H9 (cell line): ENCODE measurements at regions not wholly inside any gene's neighbourhood (a gene's known extent, or its start where the extent isn't known, plus 50 kb on each side); places are given as distances from the start of the nearest gene placed in this dataset.

Source experiments
- DNase-seq: peaks from one replicate; pipeline ENCODE4 v3.0.0-alpha.2; 2017
- H2AFZ ChIP-seq: one replicate; pipeline ENCODE4 v1.6.1; 2013; ENCODE audit warnings: mild to moderate bottlenecking, low read length, control low read depth, moderate library complexity
- H2AK5ac ChIP-seq: 2 replicates; pipeline ENCODE4 v1.6.1; 2013; ENCODE audit warnings: low read length, control low read depth, mixed read lengths; ENCODE audit not compliant: insufficient read length
- H2BK120ac ChIP-seq: one replicate; pipeline ENCODE4 v1.6.1; 2013; ENCODE audit warnings: low read depth, mild to moderate bottlenecking, low read length, control low read depth, inconsistent platforms; ENCODE audit not compliant: poor library complexity, severe bottlenecking
- H2BK12ac ChIP-seq: 2 replicates; pipeline ENCODE4 v1.6.1; 2013; ENCODE audit warnings: low read length, control low read depth, mixed read lengths, low read depth; ENCODE audit not compliant: insufficient read length
- H2BK15ac ChIP-seq: 2 replicates; pipeline ENCODE4 v1.6.1; 2013; ENCODE audit warnings: low read depth, low read length, control low read depth
- H2BK20ac ChIP-seq: one replicate; pipeline ENCODE4 v1.6.1; 2013; ENCODE audit warnings: low read depth, mild to moderate bottlenecking, low read length, control low read depth, inconsistent platforms; ENCODE audit not compliant: poor library complexity, severe bottlenecking
- H2BK5ac ChIP-seq: 2 replicates; pipeline ENCODE4 v1.6.1; 2013; ENCODE audit warnings: low read length, control low read depth, mixed read lengths; ENCODE audit not compliant: insufficient read length
- H3K14ac ChIP-seq: 2 replicates; pipeline ENCODE4 v1.6.1; 2013; ENCODE audit warnings: low read length, control low read depth; ENCODE audit not compliant: insufficient read depth
- H3K18ac ChIP-seq: 2 replicates; pipeline ENCODE4 v1.6.1; 2013; ENCODE audit warnings: low read depth, mild to moderate bottlenecking, mixed read lengths, low read length, control low read depth; ENCODE audit not compliant: insufficient read length
- H3K23ac ChIP-seq: 2 replicates; pipeline ENCODE4 v1.6.1; 2013; ENCODE audit warnings: low read length, control low read depth, mixed read lengths, low read depth; ENCODE audit not compliant: insufficient read length
- H3K23me2 ChIP-seq: 2 replicates; pipeline ENCODE4 v1.6.1; 2013; ENCODE audit warnings: low read depth, mild to moderate bottlenecking, mixed read lengths, low read length, control low read depth; ENCODE audit not compliant: insufficient read length, poor library complexity, severe bottlenecking
- H3K27ac ChIP-seq: 2 replicates; pipeline ENCODE4 v1.5.1; 2013; ENCODE audit warnings: low read length, control low read depth, mixed read lengths, low read depth; ENCODE audit not compliant: insufficient read length
- H3K27me3 ChIP-seq: 2 replicates; pipeline ENCODE4 v1.6.1; 2013; ENCODE audit warnings: low read length, control low read depth, inconsistent platforms; ENCODE audit not compliant: insufficient read depth
- H3K4ac ChIP-seq: 2 replicates; pipeline ENCODE4 v1.6.1; 2013; ENCODE audit warnings: low read depth, mild to moderate bottlenecking, control low read depth, inconsistent platforms, low read length, moderate library complexity
- H3K4me1 ChIP-seq: 2 replicates; pipeline ENCODE4 v1.6.1; 2013; ENCODE audit warnings: low read length, control low read depth, inconsistent platforms; ENCODE audit not compliant: insufficient read depth
- H3K4me2 ChIP-seq: 2 replicates; pipeline ENCODE4 v1.6.1; 2013; ENCODE audit warnings: low read length, control low read depth, mixed read lengths; ENCODE audit not compliant: insufficient read length, insufficient read depth
- H3K56ac ChIP-seq: 2 replicates; pipeline ENCODE4 v1.6.1; 2013; ENCODE audit warnings: low read depth, mild to moderate bottlenecking, mixed read lengths, low read length, control low read depth; ENCODE audit not compliant: insufficient read length
- H3K79me1 ChIP-seq: 2 replicates; pipeline ENCODE4 v1.6.1; 2013; ENCODE audit warnings: low read depth, mild to moderate bottlenecking, moderate library complexity, low read length, control low read depth, inconsistent platforms; ENCODE audit not compliant: insufficient read depth, poor library complexity, severe bottlenecking
- H3K79me2 ChIP-seq: 2 replicates; pipeline ENCODE4 v1.6.1; 2013; ENCODE audit warnings: low read length, control low read depth, inconsistent platforms; ENCODE audit not compliant: insufficient read depth
- H3K9ac ChIP-seq: 2 replicates; pipeline ENCODE4 v1.6.1; 2013; ENCODE audit warnings: low read length, control low read depth, mixed read lengths; ENCODE audit not compliant: insufficient read length; ENCODE audit errors: extremely low read depth
- H3K9me3 ChIP-seq: one replicate; pipeline ENCODE4 v1.6.1; 2013; ENCODE audit warnings: low read depth, low read length, inconsistent platforms; ENCODE audit not compliant: control insufficient read depth
- H3T11ph ChIP-seq: one replicate; pipeline ENCODE4 v1.6.1; 2013; ENCODE audit warnings: mild to moderate bottlenecking, low read length, control low read depth, inconsistent platforms
- H4K20me1 ChIP-seq: one replicate; pipeline ENCODE4 v1.6.1; 2013; ENCODE audit not compliant: control insufficient read depth, insufficient read length, insufficient read depth
- H4K5ac ChIP-seq: 2 replicates; pipeline ENCODE4 v1.6.1; 2013; ENCODE audit warnings: low read depth, mild to moderate bottlenecking, mixed read lengths, low read length, control low read depth; ENCODE audit not compliant: insufficient read length
- H4K8ac ChIP-seq: replicated peaks from 2 replicates; pipeline ENCODE4 v1.6.1; 2013; ENCODE audit warnings: low read length, control low read depth, mixed read lengths, low read depth; ENCODE audit not compliant: insufficient read length
- H4K91ac ChIP-seq: 2 replicates; pipeline ENCODE4 v1.6.1; 2013; ENCODE audit warnings: low read depth, mild to moderate bottlenecking, moderate library complexity, mixed read lengths, low read length, control low read depth; ENCODE audit not compliant: insufficient read length
- H3K27ac Mint-ChIP-seq, 3 experiments: 2 replicates in 2 of 3; 3 replicates in 1 of 3; pipeline ENCODE4 v1.8.0; 2020 to 2021; ENCODE audit warnings: mixed read lengths in 3 of 3, mild to moderate bottlenecking in 1 of 3, moderate library complexity in 1 of 3
- H3K27me3 Mint-ChIP-seq: 2 replicates; pipeline ENCODE4 v1.8.0; 2021; ENCODE audit warnings: low read depth, mild to moderate bottlenecking, moderate library complexity, mixed read lengths
- H3K36me3 Mint-ChIP-seq, 3 experiments: 2 replicates in 2 of 3; 3 replicates in 1 of 3; pipeline ENCODE4 v1.8.0; 2020 to 2021; ENCODE audit warnings: low read depth in 3 of 3, mixed read lengths in 3 of 3; ENCODE audit not compliant: insufficient read depth in 1 of 3
- H3K4me1 Mint-ChIP-seq, 2 experiments: 2 replicates each; pipeline ENCODE4 v1.8.0; 2020; ENCODE audit warnings: mixed read lengths in 2 of 2
- H3K4me3 Mint-ChIP-seq, 2 experiments: 2 replicates in 1 of 2; 3 replicates in 1 of 2; pipeline ENCODE4 v1.8.0; 2020 to 2021; ENCODE audit warnings: mild to moderate bottlenecking in 2 of 2, mixed read lengths in 2 of 2, moderate library complexity in 1 of 2
- H3K9me3 Mint-ChIP-seq, 2 experiments: 2 replicates in 1 of 2; 3 replicates in 1 of 2; pipeline ENCODE4 v1.8.0; 2020; ENCODE audit warnings: mild to moderate bottlenecking in 2 of 2, mixed read lengths in 2 of 2, moderate library complexity in 1 of 2
- CTCF ChIP-seq: fragments of 200-600 bp; sonication (generic); conservative IDR thresholded peaks from 3 replicates; pipeline ENCODE4 v1.8.0; 2021; ENCODE audit warnings: antibody characterized with exemption, mild to moderate bottlenecking
- WGBS: extraction: QIAGEN DNeasy Blood & Tissue Kit; methylation state at CpG from one replicate; pipeline ENCODE4 v1.1.7; 2013; ENCODE audit warnings: missing lambda C conversion rate, low lambda C conversion rate, mixed read lengths; ENCODE audit not compliant: insufficient read length; ENCODE audit errors: extremely low coverage; 5-methylcytosine and 5-hydroxymethylcytosine counted together

GRCh38 chr2:12293874-12294273 is 422.9 kb upstream of the TRIB2 start:
- H4K8ac ChIP-seq = no peak overlapping the region
- H2AFZ ChIP-seq = no peak overlapping the region
- H3K14ac ChIP-seq = no peak overlapping the region
- Mint-ChIP-seq H3K36me3 (no peaks in the 10 kb centered on the region; a peak in 1 of 7 replicates), H3K9me3 (no peaks in the 10 kb centered on the region; a peak in 1 of 5 replicates), H3K27me3 (no peaks in the 10 kb centered on the region), H3K4me3 (no peak overlapping the region), H3K27ac (no peak overlapping the region), H3K4me1 (no peaks in the 10 kb centered on the region)
- no peaks in the 10 kb centered on the region for H3K27me3 ChIP-seq
- H2BK15ac ChIP-seq = no peak overlapping the region
- H3K23me2 ChIP-seq = no peaks in the 10 kb centered on the region
- no CpG with 5 or more reads among the region's 1 CpG for WGBS
- no peak overlapping the region for H2BK12ac ChIP-seq
- no peak overlapping the region for H3K27ac ChIP-seq
- no peak overlapping the region for H2AK5ac ChIP-seq
- no peak overlapping the region for H3K4me2 ChIP-seq
- no peaks in the 10 kb centered on the region for H3K4me1 ChIP-seq
- no peaks in the 10 kb centered on the region for H4K20me1 ChIP-seq
- H3K4ac ChIP-seq = no peak overlapping the region
- H3K79me1 ChIP-seq = no peaks in the 10 kb centered on the region
- no peak overlapping the region for H3K23ac ChIP-seq
- DNase-seq = no peak
- no peak overlapping the region for H3T11ph ChIP-seq
- no peaks in the 10 kb centered on the region for H3K79me2 ChIP-seq
- no peak overlapping the region for H3K56ac ChIP-seq
- no peak overlapping the region for H3K18ac ChIP-seq
- no peaks in the 10 kb centered on the region for H3K9me3 ChIP-seq
- H2BK20ac ChIP-seq = no peak overlapping the region
- no peak overlapping the region for H4K91ac ChIP-seq
- no peak overlapping the region for H4K5ac ChIP-seq
- H2BK5ac ChIP-seq = no peak overlapping the region
- TF ChIP-seq CTCF = no peak
- H2BK120ac ChIP-seq = no peak overlapping the region
- no peak overlapping the region for H3K9ac ChIP-seq
